GM18868 (cell line): ENCODE measurements at regions not wholly inside any gene's neighbourhood (a gene's known extent, or its start where the extent isn't known, plus 50 kb on each side); places are given as distances from the start of the nearest gene placed in this dataset.

Experiments
- ATAC-seq: cut with Tn5 transposase; IDR thresholded peaks from one replicate; pipeline ENCODE4 v1.9.1; 2021; ENCODE audit warnings: mild to moderate bottlenecking, moderate library complexity; ENCODE audit not compliant: unreplicated experiment

DNA sequence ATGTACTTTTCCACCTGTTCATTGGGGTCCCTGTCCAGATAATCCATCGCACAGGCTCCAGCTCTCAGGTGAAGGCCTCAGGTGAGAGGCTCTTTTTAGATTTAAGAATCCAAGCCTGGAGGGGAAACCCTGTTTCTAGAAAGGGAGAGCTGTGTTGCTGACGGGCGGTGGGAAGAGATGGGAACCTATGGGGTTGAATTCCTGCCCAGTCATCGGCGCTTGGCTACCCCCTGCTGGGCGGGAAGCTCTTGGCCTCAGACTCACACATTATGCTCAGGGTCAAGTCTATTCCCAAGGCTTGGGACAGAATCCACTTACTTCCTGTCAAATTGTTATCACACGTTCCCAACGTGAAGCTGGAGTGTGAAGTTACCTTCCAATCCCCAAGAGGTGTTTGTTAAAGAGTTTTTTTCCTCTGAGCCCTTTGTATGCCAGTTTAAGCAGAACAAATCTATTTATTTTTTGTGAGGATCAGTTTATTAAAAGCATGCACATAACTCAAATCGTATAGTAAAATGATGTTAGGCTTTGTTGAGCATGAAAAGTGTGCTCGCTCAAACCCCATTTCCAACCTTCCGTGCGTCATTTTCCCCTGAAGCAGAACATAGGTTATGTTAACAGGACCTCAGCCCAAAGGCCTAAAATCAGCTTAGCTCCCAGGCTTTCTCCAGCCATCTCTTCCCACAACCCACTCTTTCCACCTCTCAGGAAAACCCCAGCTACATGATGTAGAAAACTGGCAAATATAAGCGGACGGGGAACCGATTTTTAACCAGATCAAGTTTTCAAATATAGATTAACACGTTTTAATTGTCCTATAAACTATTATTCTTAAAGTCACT lies 181.7 kb upstream of the ETAA1 start:
- ATAC-seq = no peak

DNA sequence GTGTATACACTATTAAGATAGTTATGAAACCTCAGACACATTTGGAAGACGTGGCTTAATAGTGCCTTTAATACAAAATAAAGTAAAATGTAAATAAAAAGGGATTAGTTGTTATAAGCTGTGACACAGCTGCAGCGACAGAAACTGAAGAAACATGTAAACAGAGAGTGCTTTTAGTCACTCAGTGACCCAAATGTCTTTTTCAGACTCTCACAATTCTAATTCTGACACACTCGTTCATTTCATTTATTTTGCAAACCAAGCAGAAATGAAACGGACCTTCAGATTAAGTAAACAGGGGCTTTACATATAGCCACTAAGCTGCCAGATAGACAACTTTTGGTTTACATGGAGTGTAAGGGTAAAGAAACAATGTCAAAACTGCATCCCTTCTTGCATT lies 181.0 kb upstream of the ETAA1 start:
- ATAC-seq = no peak

DNA sequence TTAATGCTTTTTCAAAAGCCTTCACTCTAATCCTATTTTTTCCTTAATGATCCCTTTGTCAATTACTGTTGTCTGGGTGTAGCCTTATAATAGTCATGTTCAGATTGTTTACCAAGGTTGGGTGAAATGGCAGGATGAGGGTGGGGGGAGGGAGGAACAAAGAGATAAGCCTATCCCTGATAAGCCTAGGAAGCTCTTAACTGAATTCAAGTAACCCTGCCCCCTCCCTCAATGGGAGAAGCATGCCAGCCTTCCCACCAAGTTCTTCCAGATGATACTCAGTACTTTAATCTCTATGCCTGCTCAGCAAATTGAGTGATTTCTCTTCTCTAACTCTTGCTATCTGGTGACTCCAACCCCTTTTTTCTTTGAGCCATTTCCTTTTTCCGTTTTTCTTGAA lies 180.3 kb upstream of the ETAA1 start:
- ATAC-seq = no peak

DNA sequence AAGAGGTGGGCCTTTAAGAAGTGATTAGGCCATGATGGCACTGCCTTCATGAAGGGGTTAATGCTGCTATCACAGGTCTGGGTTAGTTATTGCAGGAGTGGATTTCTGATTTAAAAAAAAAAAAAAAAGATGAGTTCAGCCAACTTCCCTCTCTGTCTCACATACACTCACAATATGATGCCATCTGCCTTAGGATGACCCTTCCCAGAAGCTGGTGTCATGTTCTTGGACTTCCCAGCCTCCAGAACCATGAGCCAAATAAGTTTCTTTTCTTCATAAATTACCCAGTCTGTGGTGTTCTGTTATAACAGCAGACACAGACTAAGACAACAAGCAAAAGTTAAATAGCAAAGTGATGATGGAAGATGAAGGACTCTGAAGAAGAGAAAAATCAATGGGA lies 179.7 kb upstream of the ETAA1 start:
- ATAC-seq = no peak

DNA sequence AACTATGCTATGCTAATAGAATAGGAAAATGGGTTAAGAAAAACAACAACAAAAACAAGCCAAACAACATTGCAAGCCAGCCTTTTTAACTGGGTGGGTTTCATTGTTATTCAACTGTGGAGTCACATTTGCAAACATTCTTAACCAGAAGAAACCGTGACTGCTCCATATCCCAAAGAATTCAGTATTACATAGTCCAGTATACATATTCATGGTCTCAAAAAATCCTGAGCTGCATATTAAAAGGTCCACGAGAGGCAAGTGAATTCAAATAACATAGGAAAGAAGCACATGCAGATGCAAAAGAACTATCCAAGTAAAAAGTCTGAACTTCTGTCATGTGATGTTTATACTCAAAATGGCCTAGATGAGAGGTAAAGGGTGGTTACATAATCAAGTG lies 179.1 kb upstream of the ETAA1 start:
- ATAC-seq = no peak

DNA sequence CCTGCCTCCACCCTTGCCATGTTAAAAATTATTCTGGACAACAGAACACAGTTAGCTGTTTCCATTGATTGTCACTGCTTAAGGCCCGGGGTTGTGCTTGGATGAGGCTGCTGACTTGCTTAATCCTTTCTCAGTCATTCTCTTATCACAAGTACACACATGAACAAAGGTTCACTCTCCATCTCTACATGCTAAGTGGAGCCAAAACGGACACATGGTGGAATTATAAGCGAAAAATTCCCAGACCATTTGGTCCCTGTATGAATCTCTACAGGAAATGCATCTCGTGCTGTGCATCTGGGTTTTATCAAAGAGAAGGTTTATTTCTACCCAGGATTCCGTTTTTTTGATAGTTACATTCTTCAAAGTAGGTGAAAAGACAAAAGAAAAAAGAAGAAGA lies 177.5 kb upstream of the ETAA1 start:
- no peak for ATAC-seq

DNA sequence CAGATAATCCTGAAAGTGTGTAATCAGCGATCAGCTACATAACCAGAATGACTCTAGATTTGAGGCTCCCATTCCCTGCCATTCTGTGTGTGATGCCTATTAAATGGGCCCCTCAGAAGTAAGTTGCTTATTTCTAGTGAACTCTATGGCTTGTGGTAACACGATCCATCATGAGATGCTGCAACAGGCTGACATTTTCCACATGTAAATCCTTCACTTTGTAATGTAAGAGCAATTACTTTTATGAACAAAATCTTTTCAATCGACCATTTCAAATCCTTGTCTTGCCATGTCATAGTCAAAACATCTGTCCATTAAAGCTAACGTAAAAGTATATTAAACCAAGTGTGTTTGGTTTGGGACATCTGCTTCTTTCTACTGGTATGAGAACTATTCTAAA lies 175.9 kb upstream of the ETAA1 start:
- ATAC-seq = no peak

DNA sequence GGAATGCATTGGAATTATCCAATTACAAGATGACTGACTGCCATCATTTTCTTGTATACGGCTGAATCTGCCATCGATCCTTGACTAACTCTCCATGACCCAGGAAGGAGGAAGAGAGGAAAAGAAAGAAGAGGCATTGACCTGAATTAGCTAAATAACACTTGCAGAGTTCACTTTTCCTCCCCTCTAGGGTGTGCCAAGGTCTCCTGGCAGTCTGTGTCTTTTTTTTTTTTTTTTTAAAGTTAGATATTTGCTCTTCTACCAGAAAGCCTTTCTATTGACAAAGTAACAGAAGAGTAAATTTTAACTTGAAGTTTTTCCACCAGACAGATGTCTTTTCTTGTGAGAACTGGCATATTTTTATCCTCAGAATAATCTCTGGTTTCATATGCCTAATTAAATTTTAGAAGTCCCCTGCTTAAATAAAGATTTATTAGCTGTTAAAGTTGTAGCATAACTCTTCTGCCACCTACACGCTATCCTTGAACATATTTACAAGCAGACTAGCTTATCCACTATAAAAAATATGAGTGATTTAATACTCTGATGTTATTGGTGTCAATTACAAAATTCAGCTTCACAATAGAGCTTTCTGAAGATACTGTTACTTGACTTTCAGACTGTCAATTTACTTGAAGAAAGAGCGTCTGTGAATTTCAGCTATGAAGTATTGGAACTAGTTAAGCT lies 171.7 kb upstream of the ETAA1 start:
- ATAC-seq = no peak

DNA sequence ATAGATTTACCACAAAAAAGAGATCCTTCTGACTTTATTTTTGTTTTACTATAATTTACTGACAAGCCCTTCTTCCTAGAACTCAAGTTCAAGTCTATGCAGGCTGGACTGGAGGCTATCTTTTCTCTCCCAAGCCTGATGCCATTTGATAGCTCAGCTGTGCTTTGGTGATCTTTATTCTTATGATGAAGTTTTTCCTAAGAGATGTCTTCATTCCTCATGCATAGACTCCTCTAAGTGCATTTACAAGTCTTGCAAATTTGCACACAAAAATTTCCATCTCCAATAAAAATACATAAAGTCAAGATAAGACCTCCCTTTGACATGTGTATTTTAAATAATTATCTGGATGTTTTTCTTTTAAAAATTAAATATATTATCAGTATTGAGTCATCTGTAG lies 167.4 kb upstream of the ETAA1 start:
- no peak for ATAC-seq

DNA sequence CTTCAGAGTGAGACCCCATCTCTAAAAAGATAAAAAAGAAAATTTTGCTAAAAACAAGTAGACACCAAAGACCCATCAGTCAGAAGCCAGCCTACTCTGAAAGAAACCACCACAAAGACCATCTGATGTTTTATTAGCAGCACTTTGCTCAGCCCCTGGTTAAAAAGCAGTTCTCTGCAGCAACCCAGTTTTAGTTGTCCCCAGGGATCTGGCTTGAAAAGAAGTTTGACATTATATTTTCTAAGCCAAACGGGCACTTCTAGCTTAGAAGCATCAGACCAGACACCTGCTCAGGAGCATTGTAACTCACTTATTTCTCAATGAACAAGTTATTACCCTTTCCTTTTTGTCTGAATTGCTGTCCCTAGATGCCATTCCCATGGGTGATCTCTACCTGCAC lies 164.2 kb upstream of the ETAA1 start:
- ATAC-seq = no peak

DNA sequence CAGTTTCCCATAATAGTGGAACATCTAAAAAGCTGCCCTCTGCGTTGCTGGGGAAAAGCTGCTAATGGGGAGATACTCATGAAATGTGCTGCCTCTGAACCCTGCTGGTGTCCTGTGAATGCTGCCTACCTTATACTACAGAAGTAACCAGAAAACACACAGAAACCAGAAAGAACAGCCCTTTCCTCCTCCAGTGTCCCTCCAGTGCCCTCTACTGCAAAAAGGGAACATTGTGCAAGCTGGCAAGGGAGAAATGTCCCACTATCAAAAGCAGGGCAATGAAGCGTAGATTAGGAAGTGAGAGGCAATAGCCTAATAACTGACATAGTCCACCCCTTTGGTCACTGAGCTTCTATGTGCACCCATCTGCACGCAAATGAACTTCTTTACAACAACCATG lies 162.7 kb upstream of the ETAA1 start:
- no peak for ATAC-seq

DNA sequence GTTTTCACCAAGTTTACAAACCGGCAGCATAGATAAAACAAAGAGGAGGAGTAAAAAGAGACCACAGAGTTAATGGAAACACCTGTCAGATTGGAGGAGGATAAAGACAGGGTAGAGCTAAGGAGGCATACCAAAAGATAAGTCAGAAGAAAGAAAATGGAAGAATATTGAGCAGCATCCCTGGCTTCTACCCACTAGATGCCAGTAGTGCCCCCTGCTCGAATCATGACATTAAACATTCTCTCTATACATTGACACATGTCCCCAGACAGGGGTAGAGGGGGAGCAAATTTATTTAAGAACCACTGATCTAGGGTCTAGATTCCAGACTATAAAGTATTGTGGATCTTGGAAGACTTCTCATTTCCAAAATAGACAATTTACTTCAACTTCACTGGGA lies 159.8 kb upstream of the ETAA1 start:
- no peak for ATAC-seq

DNA sequence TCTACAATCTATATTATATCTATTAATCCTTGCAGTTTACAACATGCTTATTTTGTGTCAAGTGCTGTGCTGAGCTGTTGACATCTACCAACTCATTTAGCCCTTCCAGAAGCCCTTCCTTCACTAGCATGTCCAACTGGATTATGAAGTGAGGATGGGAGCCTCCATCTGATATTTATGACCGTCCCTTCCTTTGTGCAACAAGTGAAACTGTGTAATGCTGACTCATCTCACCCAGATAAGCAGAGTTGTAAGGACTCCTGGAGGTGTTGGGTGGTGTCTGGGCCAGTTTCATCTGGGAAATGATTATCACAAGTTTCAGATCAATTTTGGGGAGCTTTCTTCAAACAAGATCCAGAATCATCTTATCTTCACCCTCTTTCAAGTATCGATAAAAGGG lies 156.6 kb upstream of the ETAA1 start:
- no peak for ATAC-seq

DNA sequence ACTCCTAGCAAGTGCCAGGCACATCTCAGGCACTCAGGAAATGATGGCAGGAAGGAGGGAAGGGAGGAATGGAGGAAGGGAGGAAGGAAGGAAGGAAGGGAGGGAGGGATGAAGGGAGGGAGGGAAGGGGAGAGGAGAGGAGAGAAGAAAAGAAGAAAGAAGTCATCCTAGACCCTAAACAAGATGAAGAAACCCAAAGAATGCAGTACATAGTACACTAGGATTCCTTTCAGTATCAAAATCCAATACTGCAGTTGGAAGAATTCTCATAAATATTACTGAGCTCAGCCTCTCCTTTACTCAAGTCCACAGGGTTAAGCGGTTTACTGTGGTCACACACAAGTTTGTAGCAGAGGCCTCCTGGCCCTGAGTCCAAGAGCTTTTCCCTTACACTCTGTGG lies 155.7 kb upstream of the ETAA1 start:
- no peak for ATAC-seq

DNA sequence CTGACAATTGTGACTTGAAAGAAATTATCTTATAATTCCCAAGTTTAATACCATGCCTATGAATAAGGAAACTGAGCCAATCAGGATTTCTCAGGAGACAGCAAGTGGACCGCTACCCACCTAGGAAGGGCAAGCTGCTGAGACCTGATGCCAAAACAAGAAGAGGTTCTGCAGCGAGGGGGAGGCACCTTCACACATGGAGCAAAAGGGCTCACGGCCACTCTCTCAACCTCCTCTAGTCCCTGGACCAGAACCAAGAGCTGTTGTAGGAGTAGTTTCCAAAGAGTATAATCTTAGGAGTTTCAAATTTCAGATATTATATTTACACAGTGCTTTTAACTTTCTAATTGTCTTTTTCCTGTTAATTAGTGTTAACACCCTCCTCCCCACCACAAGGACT lies 154.7 kb upstream of the ETAA1 start:
- ATAC-seq = no peak

DNA sequence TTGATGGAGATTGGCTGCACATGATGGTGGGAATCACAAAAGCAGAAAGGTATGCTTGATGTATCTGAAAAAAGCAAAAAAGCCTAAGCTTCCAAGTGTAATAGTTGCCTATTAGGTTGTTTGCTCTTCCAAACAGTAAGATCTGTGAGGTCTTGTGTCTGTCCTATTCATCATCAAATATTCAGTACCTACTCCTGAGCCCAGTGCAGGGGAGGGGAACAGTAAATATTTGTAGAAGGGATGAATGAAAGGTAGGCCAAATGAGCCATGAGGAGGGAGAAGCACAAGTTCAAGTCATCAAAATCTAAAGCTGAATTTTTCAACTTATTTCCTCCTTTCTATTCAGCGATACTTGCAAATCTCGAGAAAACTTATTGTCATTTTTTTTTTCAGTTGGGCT lies 153.2 kb upstream of the ETAA1 start:
- ATAC-seq = no peak

DNA sequence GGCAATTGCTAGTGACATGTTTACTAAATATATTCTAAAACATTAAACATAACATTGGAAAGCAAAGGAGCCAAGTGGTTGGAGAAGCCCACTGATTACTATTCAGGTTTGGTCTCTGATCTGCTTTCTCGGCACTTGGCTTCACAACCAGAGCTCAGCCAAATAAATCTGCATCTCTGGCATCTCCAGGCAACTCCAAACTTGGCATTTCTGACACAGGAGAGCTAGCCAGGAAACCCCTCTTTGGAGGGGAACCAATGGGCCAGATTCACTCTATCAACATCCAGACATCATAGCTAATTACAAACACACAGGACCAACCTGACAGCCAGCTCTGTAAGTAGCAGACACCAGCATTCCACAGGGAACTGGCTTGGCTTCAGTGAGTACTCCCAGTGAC lies 150.3 kb upstream of the ETAA1 start:
- ATAC-seq = no peak

DNA sequence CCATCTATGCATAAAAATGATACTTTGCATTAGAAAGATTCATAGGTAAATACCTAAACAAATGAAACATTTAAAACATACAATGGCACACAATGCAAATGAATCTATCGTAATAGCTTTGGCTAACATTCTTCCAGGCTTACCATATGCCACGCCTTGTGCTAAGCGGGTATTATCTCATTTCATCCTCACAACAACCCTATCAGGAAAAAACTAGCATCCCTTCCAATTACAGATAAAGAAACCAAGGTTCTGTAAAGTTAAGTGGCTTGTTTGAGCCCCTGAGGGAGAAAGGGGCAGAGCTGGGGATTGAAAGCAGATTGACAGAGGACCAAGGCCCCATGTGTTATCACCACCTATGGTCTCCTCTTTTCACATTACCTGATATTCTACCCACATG lies 145.4 kb upstream of the ETAA1 start:
- ATAC-seq = no peak

DNA sequence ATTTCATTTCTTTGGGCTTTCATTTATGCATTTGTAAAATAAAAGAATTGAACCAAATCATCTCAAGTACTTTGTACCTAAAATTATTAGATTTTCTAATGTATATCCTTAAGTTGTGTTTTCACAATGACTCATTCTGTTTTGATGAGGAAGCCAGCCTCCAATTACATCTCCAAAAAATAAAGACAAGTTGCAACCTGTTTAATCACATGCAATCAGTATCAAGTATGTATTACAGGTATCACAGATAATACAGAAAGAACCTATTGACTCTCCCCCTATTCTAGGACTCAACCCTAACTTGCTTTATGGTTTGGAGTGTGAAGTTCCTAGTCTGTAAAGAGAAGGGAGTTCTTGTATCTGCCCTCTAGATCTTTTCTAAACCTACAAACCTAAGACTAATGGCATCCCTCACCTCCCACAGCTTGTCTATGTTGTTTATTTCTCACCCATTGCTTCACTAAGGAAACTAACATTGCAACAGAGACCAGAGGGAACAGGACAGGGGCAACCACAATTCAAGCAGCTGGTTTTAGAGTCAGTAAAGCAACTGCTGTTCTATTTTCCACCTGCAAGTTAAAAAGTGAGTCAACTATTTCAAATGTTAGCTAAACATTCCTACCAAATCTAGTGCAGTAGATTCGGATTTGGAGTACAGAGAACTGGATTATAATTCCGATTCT lies 141.1 kb upstream of the ETAA1 start:
- ATAC-seq = no peak

DNA sequence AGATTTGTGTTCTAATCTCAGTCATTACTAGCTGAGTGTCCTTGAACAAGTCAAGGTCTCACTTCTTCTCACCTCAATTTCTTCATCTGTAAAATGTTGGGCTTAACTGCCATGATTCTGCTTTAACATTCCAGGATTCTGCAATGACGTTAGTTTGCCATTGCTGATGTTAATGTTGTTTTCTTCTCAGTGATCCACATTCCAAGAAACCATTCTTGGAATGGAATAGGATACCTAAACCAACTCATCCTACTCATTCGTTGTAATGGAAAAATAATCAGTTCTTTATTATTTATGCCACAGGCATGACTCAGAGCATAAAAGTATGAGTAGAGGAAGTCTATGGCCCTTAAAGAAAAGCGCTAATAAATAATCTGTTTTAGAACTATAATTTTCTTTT lies 140.2 kb upstream of the ETAA1 start:
- no peak for ATAC-seq

DNA sequence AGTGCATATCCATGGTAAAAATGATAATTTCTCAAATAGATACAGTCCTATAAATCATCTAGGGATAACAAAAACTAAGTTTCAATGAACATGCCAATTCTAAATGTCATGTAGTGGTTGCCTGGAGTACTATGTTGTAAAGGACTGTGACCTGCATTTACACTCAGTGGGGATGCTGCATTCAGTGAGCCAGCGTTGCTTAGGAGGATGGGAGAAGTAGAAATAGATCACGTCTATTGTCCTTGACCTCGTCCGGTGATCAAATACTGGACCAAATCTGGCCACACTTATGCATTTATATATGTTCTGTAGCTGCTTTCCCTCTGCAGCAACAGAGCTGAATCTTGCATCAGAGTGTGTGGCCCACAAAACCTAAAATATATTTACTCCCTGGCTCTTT lies 139.0 kb upstream of the ETAA1 start:
- no peak for ATAC-seq

DNA sequence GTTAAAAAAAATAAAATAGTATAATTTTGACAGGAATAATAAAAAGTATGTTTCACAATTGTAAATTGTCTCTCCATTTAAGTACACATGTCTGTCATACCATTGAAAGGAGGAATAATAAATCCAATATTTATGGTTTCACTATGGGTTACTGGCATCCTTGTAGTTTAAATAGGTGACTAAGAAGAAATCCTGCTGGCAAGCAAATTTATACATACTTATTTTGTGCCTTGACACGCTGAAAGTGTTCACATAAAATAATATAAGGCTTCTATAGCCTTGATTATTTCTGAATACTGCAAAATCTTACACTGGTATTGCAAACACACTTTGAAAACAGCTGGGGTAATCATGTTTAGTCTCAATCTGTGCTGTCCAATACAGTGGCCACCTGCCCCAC lies 138.3 kb upstream of the ETAA1 start:
- ATAC-seq = no peak
